GM12873 (cell line): ENCODE measurements at regions not wholly inside any gene's neighbourhood (a gene's known extent, or its start where the extent isn't known, plus 50 kb on each side); places are given as distances from the start of the nearest gene placed in this dataset.

ENCODE experiments used
- CTCF ChIP-seq: IDR thresholded peaks from 2 replicates; pipeline ENCODE4 v1.5.1; 2012; ENCODE audit warnings: low read depth, mild to moderate bottlenecking, moderate library complexity, low read length, control low read depth; ENCODE audit not compliant: insufficient read depth; ENCODE audit errors: missing control alignments

GRCh38 chr18:73656691-73657090, 490.9 kb downstream of the FBXO15 start:
- TF ChIP-seq CTCF = no peak

- TF ChIP-seq CTCF = no peak
Measured at GRCh38 chr18:73653827-73654226, 493.8 kb downstream of the FBXO15 start.

GRCh38 chr18:73653251-73653650, 494.4 kb downstream of the FBXO15 start:
- no peak for TF ChIP-seq CTCF

- no peak for TF ChIP-seq CTCF
Measured at GRCh38 chr18:73647391-73647790, 500.2 kb downstream of the FBXO15 start.

GRCh38 chr18:73646772-73647171, 500.9 kb downstream of the FBXO15 start:
- TF ChIP-seq CTCF = no peak

GRCh38 chr18:73646196-73646595, 501.4 kb downstream of the FBXO15 start:
- no peak for TF ChIP-seq CTCF

GRCh38 chr18:73645160-73645715, 502.4 kb downstream of the FBXO15 start:
- no peak for TF ChIP-seq CTCF

- no peak for TF ChIP-seq CTCF
Measured at GRCh38 chr18:73639788-73640187, 507.8 kb downstream of the FBXO15 start.
